ENCODE measurements at regions not wholly inside any gene's neighbourhood (a gene's known extent, or its start where the extent isn't known, plus 50 kb on each side); places are given as distances from the start of the nearest gene placed in this dataset.

- no peaks in the 10 kb centered on the region for H3K27me3 ChIP-seq
- DNase-seq (no peak), ATAC-seq (ENCODE audit: low FRiP score in 2 of 2) (no peak)
- H3K9me3 ChIP-seq, result no peaks in the 10 kb centered on the region
- no peaks in the 10 kb centered on the region for H3K36me3 ChIP-seq
- no peak for TF ChIP-seq POLR2A (IDR thresholded peaks at IDR 0.05)
- no peak for TF ChIP-seq CTCF (IDR thresholded peaks at IDR 0.05)
- no peak for TF ChIP-seq EP300 (IDR thresholded peaks at IDR 0.05)
- TF ChIP-seq POLR2AphosphoS5 (IDR thresholded peaks at IDR 0.05), result no peak
- H3K27ac ChIP-seq, result no peak overlapping the region
- no peak overlapping the region for H3K4me3 ChIP-seq
- 35 to 42% methylated on average over 2 of the region's 2 CpGs for WGBS, 2 donors
- H3K4me1 ChIP-seq, result no peaks in the 10 kb centered on the region
Observed at GRCh38 chr4:144399927-144400326, 246.0 kb upstream of the HHIP start.

GRCh38 chr4:144402176-144402575 lies 243.8 kb upstream of the HHIP start:
- no peak for DNase-seq
- 81 to 82% methylated on average over 2 of the region's 2 CpGs for WGBS, 2 donors
- no peak overlapping the region for H3K27ac ChIP-seq
- H3K4me3 ChIP-seq, result no peak overlapping the region
- TF ChIP-seq EP300 (IDR thresholded peaks at IDR 0.05) (no peak), CTCF (IDR thresholded peaks at IDR 0.05) (no peak), POLR2A (IDR thresholded peaks at IDR 0.05) (no peak), POLR2AphosphoS5 (IDR thresholded peaks at IDR 0.05) (no peak)
- no peaks in the 10 kb centered on the region for H3K27me3 ChIP-seq
- H3K4me1 ChIP-seq, result no peaks in the 10 kb centered on the region
- no peaks in the 10 kb centered on the region for H3K36me3 ChIP-seq
- no peak for ATAC-seq (ENCODE audit: low FRiP score in 2 of 2)
- no peaks in the 10 kb centered on the region for H3K9me3 ChIP-seq

GRCh38 chr4:144402999-144403398 lies 243.0 kb upstream of the HHIP start:
- no peaks in the 10 kb centered on the region for H3K36me3 ChIP-seq

GRCh38 chr4:144403893-144404292 lies 242.1 kb upstream of the HHIP start:
- no peaks in the 10 kb centered on the region for H3K27me3 ChIP-seq
- H3K9me3 ChIP-seq, result no peaks in the 10 kb centered on the region
- H3K36me3 ChIP-seq, result no peaks in the 10 kb centered on the region
- DNase-seq (no peak), ATAC-seq (ENCODE audit: low FRiP score in 2 of 2) (no peak)
- H3K27ac ChIP-seq, result no peak overlapping the region
- WGBS, 2 donors, result 75 to 79% methylated on average over 1 of the region's 1 CpG
- no peak overlapping the region for H3K4me3 ChIP-seq
- no peak for TF ChIP-seq POLR2AphosphoS5 (IDR thresholded peaks at IDR 0.05)
- no peak for TF ChIP-seq POLR2A (IDR thresholded peaks at IDR 0.05)
- TF ChIP-seq CTCF (IDR thresholded peaks at IDR 0.05), result no peak
- TF ChIP-seq EP300 (IDR thresholded peaks at IDR 0.05), result no peak
- H3K4me1 ChIP-seq, result no peaks in the 10 kb centered on the region

More at GRCh38 chr4:144402999-144403398, 243.0 kb upstream of the HHIP start:
- no peak overlapping the region for H3K27ac ChIP-seq
- no peak for DNase-seq
- H3K4me3 ChIP-seq, result no peak overlapping the region
- H3K9me3 ChIP-seq, result no peaks in the 10 kb centered on the region
- H3K27me3 ChIP-seq, result no peaks in the 10 kb centered on the region
- H3K4me1 ChIP-seq, result no peaks in the 10 kb centered on the region
- 67 to 74% methylated on average over 1 of the region's 1 CpG for WGBS, 2 donors
- TF ChIP-seq EP300 (IDR thresholded peaks at IDR 0.05), result no peak
- no peak for ATAC-seq (ENCODE audit: low FRiP score in 2 of 2)

GRCh38 chr4:144409525-144409924 lies 236.4 kb upstream of the HHIP start:
- H3K27ac ChIP-seq, result no peak overlapping the region
- no peaks in the 10 kb centered on the region for H3K9me3 ChIP-seq
- H3K4me3 ChIP-seq, result no peak overlapping the region
- DNase-seq (no peak), ATAC-seq (ENCODE audit: low FRiP score in 2 of 2) (no peak)
- TF ChIP-seq CTCF (IDR thresholded peaks at IDR 0.05), result no peak
- TF ChIP-seq POLR2A (IDR thresholded peaks at IDR 0.05), result no peak
- TF ChIP-seq EP300 (IDR thresholded peaks at IDR 0.05), result no peak
- TF ChIP-seq POLR2AphosphoS5 (IDR thresholded peaks at IDR 0.05), result no peak
- no peaks in the 10 kb centered on the region for H3K36me3 ChIP-seq
- 78 to 86% methylated on average over 4 of the region's 4 CpGs for WGBS, 2 donors
- no peaks in the 10 kb centered on the region for H3K27me3 ChIP-seq
- H3K4me1 ChIP-seq, result no peaks in the 10 kb centered on the region

All from upper lobe of left lung (tissue), 6 donors.